SK-N-MC (cell line): ENCODE measurements at regions not wholly inside any gene's neighbourhood (a gene's known extent, or its start where the extent isn't known, plus 50 kb on each side); places are given as distances from the start of the nearest gene placed in this dataset.

Experiments used
- EZH2 ChIP-seq: fragments of 200-600 bp; sonication (generic); IDR thresholded peaks from one replicate; pipeline ENCODE4 v1.6.1; 2017; ENCODE audit warnings: antibody characterized with exemption
- POLR2AphosphoS5 ChIP-seq: IDR thresholded peaks from 2 replicates; pipeline ENCODE4 v1.6.1; 2012; ENCODE audit warnings: mild to moderate bottlenecking, low read depth, low read length, borderline replicate concordance

GRCh38 chr5:54362992-54363625, 52.7 kb upstream of the ARL15 start:
- TF ChIP-seq EZH2 = no peak
- TF ChIP-seq POLR2AphosphoS5 = no peak
